GM21381 (cell line): ENCODE measurements at regions not wholly inside any gene's neighbourhood (a gene's known extent, or its start where the extent isn't known, plus 50 kb on each side); places are given as distances from the start of the nearest gene placed in this dataset.

Experiments
- ATAC-seq: cut with Tn5 transposase; IDR thresholded peaks from one replicate; pipeline ENCODE4 v1.9.1; 2021; ENCODE audit warnings: mild to moderate bottlenecking, moderate library complexity; ENCODE audit not compliant: unreplicated experiment

DNA sequence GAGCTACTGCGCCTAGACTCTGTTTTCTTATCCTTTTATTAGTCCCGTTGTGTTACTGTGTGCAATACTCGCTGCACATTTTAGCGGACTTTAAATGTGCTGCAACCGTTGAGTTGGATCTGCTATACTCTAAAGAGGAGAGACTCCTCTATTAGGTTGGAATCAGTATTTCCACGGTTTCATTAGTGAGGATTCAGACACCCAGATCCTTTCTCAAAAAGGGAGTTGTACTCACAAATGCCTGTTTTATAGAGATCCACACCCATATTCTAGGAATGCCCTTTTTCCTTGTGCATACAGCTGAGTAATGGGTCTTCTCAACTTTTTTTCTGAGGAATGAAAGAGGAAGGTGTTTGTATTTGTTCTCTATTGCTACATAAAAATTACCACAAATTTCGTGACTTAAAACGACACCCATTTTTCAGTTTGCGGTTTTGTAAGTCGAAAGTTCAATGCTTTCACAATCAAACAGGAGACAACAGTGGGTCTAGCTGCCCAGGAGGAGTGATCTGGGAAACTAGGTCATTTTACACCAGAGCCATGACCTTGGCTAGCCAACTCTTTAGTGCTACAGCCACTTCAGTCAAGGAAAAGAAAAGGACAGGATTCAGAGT is 52.8 kb upstream of the SLC44A1 start:
- ATAC-seq: peak; percentile 67

DNA sequence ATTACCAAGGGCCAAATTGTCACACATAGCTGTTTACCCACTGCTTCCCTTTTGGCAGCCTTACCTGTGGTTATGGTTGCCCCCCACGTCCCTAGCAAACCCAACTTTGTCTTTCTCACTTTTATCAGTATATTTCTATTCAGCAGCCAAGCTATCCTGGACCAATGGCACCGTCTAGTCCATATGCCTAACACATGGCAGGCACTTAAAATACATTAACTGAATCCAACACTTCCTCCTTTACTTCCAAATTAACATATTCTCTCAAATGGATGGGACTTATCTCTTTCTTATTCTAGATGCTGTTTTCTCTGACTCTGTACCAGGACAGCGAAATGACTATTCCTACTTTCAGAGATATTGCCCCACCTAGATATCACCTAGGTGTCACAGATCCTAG is 50.9 kb upstream of the SLC44A1 start:
- no peak for ATAC-seq

DNA sequence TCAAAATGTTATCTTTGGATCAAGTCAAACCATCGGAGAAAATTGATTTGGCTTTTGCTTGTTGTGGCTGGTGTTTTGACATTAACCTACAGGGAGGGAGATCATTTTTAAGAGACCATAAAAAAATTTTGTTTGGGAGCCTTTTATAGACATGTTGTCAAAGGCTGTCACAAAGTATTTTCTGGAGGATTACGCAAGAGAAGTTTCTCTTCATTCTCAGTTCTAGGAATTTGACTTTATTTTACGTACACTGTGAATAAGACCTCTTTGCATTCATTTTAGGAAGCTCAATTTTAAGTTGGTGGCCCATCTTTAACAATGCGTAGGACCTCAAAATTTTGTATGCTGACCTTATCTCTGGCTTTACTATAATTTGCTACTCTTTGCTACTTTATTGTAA is 50.2 kb upstream of the SLC44A1 start:
- ATAC-seq: no peak
